Mesenchymal stem cell (in vitro differentiated cells and primary cell): ENCODE measurements at regions not wholly inside any gene's neighbourhood (a gene's known extent, or its start where the extent isn't known, plus 50 kb on each side); places are given as distances from the start of the nearest gene placed in this dataset.

ENCODE experiments used
- DNase-seq: peaks from one replicate; pipeline ENCODE4 v3.0.0-alpha.2; 2013
- H2AFZ ChIP-seq: one replicate; pipeline ENCODE4 v1.6.1; 2013; ENCODE audit warnings: low read depth, mild to moderate bottlenecking, control low read depth, inconsistent platforms, low read length, moderate library complexity
- H2AK5ac ChIP-seq: 2 replicates; pipeline ENCODE4 v1.6.1; 2013; ENCODE audit warnings: low read length, moderate library complexity, mild to moderate bottlenecking, inconsistent platforms; ENCODE audit not compliant: severe bottlenecking
- H2BK120ac ChIP-seq: one replicate; pipeline ENCODE4 v1.6.1; 2013; ENCODE audit warnings: low read depth, mild to moderate bottlenecking, inconsistent platforms, low read length, moderate library complexity
- H2BK12ac ChIP-seq, 2 experiments: one replicate each; pipeline ENCODE4 v1.6.1; 2013; ENCODE audit warnings: inconsistent platforms in 2 of 2, low read length in 2 of 2, mild to moderate bottlenecking in 2 of 2, moderate library complexity in 2 of 2, control low read depth in 1 of 2
- H2BK15ac ChIP-seq: one replicate; pipeline ENCODE4 v1.6.1; 2013; ENCODE audit warnings: mild to moderate bottlenecking, low read depth, inconsistent platforms; ENCODE audit not compliant: poor library complexity, severe bottlenecking
- H2BK5ac ChIP-seq: 2 replicates; pipeline ENCODE4 v1.6.1; 2013; ENCODE audit warnings: low read depth, mild to moderate bottlenecking, low read length, control low read depth, inconsistent platforms; ENCODE audit not compliant: poor library complexity, severe bottlenecking
- H3K14ac ChIP-seq, 2 experiments: one replicate each; pipeline ENCODE4 v1.6.1; 2013; ENCODE audit warnings: inconsistent platforms in 2 of 2, low read length in 2 of 2, control low read depth in 1 of 2, mild to moderate bottlenecking in 1 of 2, moderate library complexity in 1 of 2
- H3K18ac ChIP-seq, 2 experiments: one replicate each; pipeline ENCODE4 v1.6.1; 2013; ENCODE audit warnings: inconsistent platforms in 2 of 2, low read length in 2 of 2, control low read depth in 1 of 2, low read depth in 1 of 2, mild to moderate bottlenecking in 1 of 2
- H3K23ac ChIP-seq, 2 experiments: one replicate each; pipeline ENCODE4 v1.6.1; 2013; ENCODE audit warnings: inconsistent platforms in 2 of 2, low read length in 2 of 2, mild to moderate bottlenecking in 2 of 2, moderate library complexity in 2 of 2, control low read depth in 1 of 2
- H3K27ac ChIP-seq: 2 replicates; pipeline ENCODE4 v1.5.1; 2013; ENCODE audit warnings: mild to moderate bottlenecking, moderate library complexity, low read length, control low read depth, inconsistent platforms; ENCODE audit not compliant: poor library complexity, severe bottlenecking
- H3K27me3 ChIP-seq, 2 experiments: 2 replicates each; pipeline versions ENCODE4 v1.6.1 to v1.7.0; 2013; ENCODE audit warnings: low read length in 2 of 2, mild to moderate bottlenecking in 2 of 2, moderate library complexity in 2 of 2, control low read depth in 1 of 2, inconsistent platforms in 1 of 2; ENCODE audit not compliant: control insufficient read depth in 1 of 2, insufficient read depth in 1 of 2
- H3K36me3 ChIP-seq, 2 experiments: 2 replicates each; pipeline versions ENCODE4 v1.6.1 to v1.7.0; 2013; ENCODE audit warnings: low read length in 2 of 2, control low read depth in 1 of 2, inconsistent platforms in 1 of 2, low read depth in 1 of 2, mild to moderate bottlenecking in 1 of 2; ENCODE audit not compliant: insufficient read depth in 2 of 2, control insufficient read depth in 1 of 2
- H3K4ac ChIP-seq, 2 experiments: one replicate each; pipeline ENCODE4 v1.6.1; 2013; ENCODE audit warnings: inconsistent platforms in 2 of 2, low read length in 2 of 2, mild to moderate bottlenecking in 2 of 2, moderate library complexity in 2 of 2, control low read depth in 1 of 2, low read depth in 1 of 2
- H3K4me1 ChIP-seq: 2 replicates; pipeline ENCODE4 v1.6.1; 2013; ENCODE audit warnings: low read depth, low read length, control low read depth; ENCODE audit not compliant: control insufficient read depth, insufficient read depth
- H3K4me2 ChIP-seq: 2 replicates; pipeline ENCODE4 v1.6.1; 2013; ENCODE audit warnings: low read length, mild to moderate bottlenecking, inconsistent platforms; ENCODE audit not compliant: poor library complexity, severe bottlenecking
- H3K4me3 ChIP-seq, 2 experiments: 2 replicates each; pipeline versions ENCODE4 v1.5.1 to v1.7.0; 2013; ENCODE audit warnings: low read length in 2 of 2, mild to moderate bottlenecking in 2 of 2, control low read depth in 1 of 2, low read depth in 1 of 2; ENCODE audit not compliant: insufficient read depth in 1 of 2
- H3K79me1 ChIP-seq: replicated peaks from 2 replicates; pipeline ENCODE4 v1.6.1; 2013; ENCODE audit warnings: mild to moderate bottlenecking, control low read depth, low read length, inconsistent platforms; ENCODE audit not compliant: poor library complexity, severe bottlenecking
- H3K9ac ChIP-seq: 2 replicates; pipeline ENCODE4 v1.7.0; 2013; ENCODE audit warnings: mild to moderate bottlenecking, low read length, moderate library complexity
- H3K9me3 ChIP-seq: 2 replicates; pipeline ENCODE4 v1.7.0; 2013; ENCODE audit warnings: mild to moderate bottlenecking, low read length; ENCODE audit not compliant: control insufficient read depth
- H4K8ac ChIP-seq: one replicate; pipeline ENCODE4 v1.6.1; 2013; ENCODE audit warnings: inconsistent platforms, mild to moderate bottlenecking, low read length, moderate library complexity
- H4K91ac ChIP-seq: one replicate; pipeline ENCODE4 v1.6.1; 2013; ENCODE audit warnings: mild to moderate bottlenecking, low read length, inconsistent platforms
- WGBS: methylation state at CpG from one replicate; pipeline ENCODE4 v1.1.7; 2013; ENCODE audit warnings: mixed read lengths; 5-methylcytosine and 5-hydroxymethylcytosine counted together

GRCh38 chr4:170729897-170730296, 640.1 kb upstream of the AADAT start:
- H3K4ac ChIP-seq, result no peak overlapping the region
- no peak overlapping the region for H3K18ac ChIP-seq
- no peaks in the 10 kb centered on the region for H3K79me1 ChIP-seq
- H2AFZ ChIP-seq, result no peak overlapping the region
- no peak overlapping the region for H2BK120ac ChIP-seq
- no peak overlapping the region for H3K14ac ChIP-seq
- no peak overlapping the region for H3K4me3 ChIP-seq
- H3K4me1 ChIP-seq, result no peaks in the 10 kb centered on the region
- H3K9me3 ChIP-seq, result no peaks in the 10 kb centered on the region
- H2AK5ac ChIP-seq, result no peak overlapping the region
- no peak overlapping the region for H3K9ac ChIP-seq
- no peak overlapping the region for H2BK12ac ChIP-seq
- H3K36me3 ChIP-seq, result no peaks in the 10 kb centered on the region
- no peak overlapping the region for H4K8ac ChIP-seq
- no peak for DNase-seq
- H3K4me2 ChIP-seq, result no peak overlapping the region
- no peak overlapping the region for H3K23ac ChIP-seq
- H2BK5ac ChIP-seq, result no peak overlapping the region
- WGBS, result 55% methylated on average over 1 of the region's 3 CpGs
- H3K27ac ChIP-seq, result no peak overlapping the region
- H2BK15ac ChIP-seq, result no peak overlapping the region
- H4K91ac ChIP-seq, result no peak overlapping the region
- no peaks in the 10 kb centered on the region for H3K27me3 ChIP-seq

DNA sequence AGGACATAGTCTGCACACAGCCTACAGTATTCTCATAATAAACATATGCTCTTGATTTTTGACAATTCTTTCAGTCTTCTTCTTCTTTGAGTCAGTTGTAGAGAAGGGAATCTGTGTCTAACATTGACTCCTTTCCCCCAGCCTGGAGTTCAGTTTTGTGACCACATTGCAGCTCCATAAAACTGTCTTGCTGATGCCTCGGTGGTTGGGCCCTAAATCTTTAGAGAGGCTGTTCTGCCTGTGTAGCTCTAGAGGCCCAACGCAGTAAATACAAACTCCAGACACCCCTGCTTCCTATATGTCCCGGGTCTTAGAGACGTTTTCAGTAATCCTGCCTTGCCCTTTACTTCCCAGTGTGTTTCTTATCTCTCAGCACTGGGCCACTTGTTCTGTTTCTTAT, 639.5 kb upstream of the AADAT start:
- H2BK5ac ChIP-seq, result no peak overlapping the region
- no peak overlapping the region for H3K4me2 ChIP-seq
- no peaks in the 10 kb centered on the region for H3K79me1 ChIP-seq
- H2BK15ac ChIP-seq, result no peak overlapping the region
- DNase-seq, result peak; percentile 6
- no peak overlapping the region for H3K18ac ChIP-seq
- no peaks in the 10 kb centered on the region for H3K9me3 ChIP-seq
- no peak overlapping the region for H3K27ac ChIP-seq
- H3K23ac ChIP-seq, result no peak overlapping the region
- no peak overlapping the region for H2AK5ac ChIP-seq
- H3K4ac ChIP-seq, result no peak overlapping the region
- H3K9ac ChIP-seq, result no peak overlapping the region
- H2AFZ ChIP-seq, result no peak overlapping the region
- H3K4me1 ChIP-seq, result no peaks in the 10 kb centered on the region
- WGBS, result 4% methylated on average over 4 of the region's 4 CpGs
- H3K27me3 ChIP-seq, result no peaks in the 10 kb centered on the region
- no peak overlapping the region for H4K8ac ChIP-seq
- no peak overlapping the region for H4K91ac ChIP-seq
- H3K36me3 ChIP-seq, result no peaks in the 10 kb centered on the region
- H2BK120ac ChIP-seq, result no peak overlapping the region
- no peak overlapping the region for H3K4me3 ChIP-seq
- no peak overlapping the region for H3K14ac ChIP-seq
- no peak overlapping the region for H2BK12ac ChIP-seq

- H3K14ac ChIP-seq, result no peak overlapping the region
- H2AK5ac ChIP-seq, result no peak overlapping the region
- no peak overlapping the region for H2AFZ ChIP-seq
- H2BK120ac ChIP-seq, result no peak overlapping the region
- H3K4me2 ChIP-seq, result no peak overlapping the region
- H3K4me1 ChIP-seq, result no peaks in the 10 kb centered on the region
- no peak overlapping the region for H2BK12ac ChIP-seq
- no peaks in the 10 kb centered on the region for H3K79me1 ChIP-seq
- H3K4me3 ChIP-seq, result no peak overlapping the region
- no peak overlapping the region for H4K91ac ChIP-seq
- no CpG with 5 or more reads among the region's 1 CpG for WGBS
- no peaks in the 10 kb centered on the region for H3K27me3 ChIP-seq
- H3K9me3 ChIP-seq, result peaks cover 8% of the 10 kb centered on the region
- DNase-seq, result no peak
- H2BK5ac ChIP-seq, result no peak overlapping the region
- no peak overlapping the region for H2BK15ac ChIP-seq
- H3K9ac ChIP-seq, result no peak overlapping the region
- no peak overlapping the region for H3K18ac ChIP-seq
- no peaks in the 10 kb centered on the region for H3K36me3 ChIP-seq
- H4K8ac ChIP-seq, result no peak overlapping the region
- H3K27ac ChIP-seq, result no peak overlapping the region
- no peak overlapping the region for H3K23ac ChIP-seq
- no peak overlapping the region for H3K4ac ChIP-seq
These were observed 634.4 kb upstream of the AADAT start for GRCh38 chr4:170724191-170724590.

GRCh38 chr4:170723171-170723570, 633.4 kb upstream of the AADAT start:
- Histone ChIP-seq H4K91ac (no peak overlapping the region), H4K8ac (no peak overlapping the region), H3K23ac (no peak overlapping the region), H3K14ac (no peak overlapping the region), H2BK15ac (no peak overlapping the region), H3K9ac (no peak overlapping the region), H2BK120ac (no peak overlapping the region), H2BK12ac (no peak overlapping the region), H3K4me1 (no peaks in the 10 kb centered on the region), H3K27ac (no peak overlapping the region), H3K4ac (no peak overlapping the region), H3K4me2 (no peak overlapping the region), H3K4me3 (no peak overlapping the region), H3K79me1 (no peaks in the 10 kb centered on the region), H2AFZ (no peak overlapping the region), H3K27me3 (no peaks in the 10 kb centered on the region), H3K18ac (no peak overlapping the region), H3K36me3 (no peaks in the 10 kb centered on the region), H3K9me3 (peaks cover 8% of the 10 kb centered on the region), H2AK5ac (no peak overlapping the region), H2BK5ac (no peak overlapping the region)
- DNase-seq, result peak; percentile 19
- WGBS, result no CpG with 5 or more reads among the region's 2 CpGs
